ENCODE measurements at regions not wholly inside any gene's neighbourhood (a gene's known extent, or its start where the extent isn't known, plus 50 kb on each side); places are given as distances from the start of the nearest gene placed in this dataset.

GRCh38 chr15:47395076-47395475, 322.2 kb upstream of the SEMA6D start:
- no peaks in the 10 kb centered on the region for H3K79me1 ChIP-seq (ENCODE audit: low read depth, low read length)
- H3K4me1 ChIP-seq (replicated peaks in 1 of 4; ENCODE audit: control insufficient read depth in 3 of 4, insufficient read depth in 4 of 4, low read length in 3 of 4) = peaks cover 0 to 6% (median 1%) of the 10 kb centered on the region in 4 experiments; a peak in 2 of 7 replicates
- no peak overlapping the region for H2BK15ac ChIP-seq (ENCODE audit: low read length)
- FAIRE-seq (no peak), DNase-seq (ENCODE audit: low read depth in 1 of 2, low spot score in 2 of 2) (no peak)
- no peaks in the 10 kb centered on the region for H4K20me1 ChIP-seq (replicated peaks in 1 of 2; ENCODE audit: control insufficient read depth in 1 of 2, insufficient read depth in 2 of 2, low read length in 2 of 2)
- H2BK120ac ChIP-seq (replicated peaks; ENCODE audit: low read depth, low read length) = no peak overlapping the region
- H2BK20ac ChIP-seq (ENCODE audit: low read length) = no peak overlapping the region
- no peak overlapping the region for H4K91ac ChIP-seq (replicated peaks; ENCODE audit: insufficient read length, low read length)
- no peaks in the 10 kb centered on the region for H3K23me2 ChIP-seq (ENCODE audit: low read depth, low read length)
- no peak overlapping the region for H3K23ac ChIP-seq (ENCODE audit: insufficient read length)
- H3K4me2 ChIP-seq (ENCODE audit: insufficient read depth in 1 of 2, low read depth in 2 of 2, low read length in 2 of 2) = no peak overlapping the region
- no peak overlapping the region for H3K14ac ChIP-seq (ENCODE audit: insufficient read length)
- no peak overlapping the region for H2AK5ac ChIP-seq (ENCODE audit: low read depth, low read length)
- H3K27ac ChIP-seq (ENCODE audit: low read depth, low read length) = no peak overlapping the region
- no peak overlapping the region for H3K56ac ChIP-seq (replicated peaks; ENCODE audit: insufficient read length, low read depth, low read length)
- TF ChIP-seq SP1 (IDR thresholded peaks at IDR 0.05; ENCODE audit: low read depth, low read length) (no peak), SIRT6 (IDR thresholded peaks at IDR 0.05; ENCODE audit: low read length) (no peak), TBP (IDR thresholded peaks at IDR 0.05; ENCODE audit: low read depth, low read length) (no peak), RAD21 (IDR thresholded peaks at IDR 0.05 in 1 of 2, conservative IDR thresholded peaks at IDR 0.05 in 1 of 2; ENCODE audit: low read depth in 2 of 2, low read length in 2 of 2) (no peak), SIN3A (conservative IDR thresholded peaks at IDR 0.05 in 1 of 2, IDR thresholded peaks at IDR 0.05 in 1 of 2; ENCODE audit: low read depth in 1 of 2, low read length in 2 of 2) (no peak), CBX5 (IDR thresholded peaks at IDR 0.05; ENCODE audit: low read depth, low read length) (no peak), PHF8 (conservative IDR thresholded peaks at IDR 0.05; ENCODE audit: low read depth, low read length) (no peak), BACH1 (IDR thresholded peaks at IDR 0.05; ENCODE audit: low read length) (no peak), ASH2L (IDR thresholded peaks at IDR 0.05; ENCODE audit: low read length) (no peak), KDM1A (IDR thresholded peaks at IDR 0.05; ENCODE audit: borderline replicate concordance, low read length) (no peak), NRF1 (IDR thresholded peaks at IDR 0.05; ENCODE audit: low read depth, low read length) (no peak)
- H3K36me3 ChIP-seq (ENCODE audit: control insufficient read depth in 2 of 4, insufficient read depth in 4 of 4, low read length in 3 of 4) = no peaks in the 10 kb centered on the region
- H4K8ac ChIP-seq (ENCODE audit: extremely low read depth, insufficient read depth, low read length) = no peak overlapping the region
- H3K18ac ChIP-seq (ENCODE audit: extremely low read depth, low read length) = no peak overlapping the region
- H2BK5ac ChIP-seq (ENCODE audit: low read depth, low read length) = no peak overlapping the region
- H3K4me3 ChIP-seq (ENCODE audit: extremely low read depth in 1 of 4, insufficient read depth in 2 of 4, low read depth in 3 of 4, low read length in 4 of 4) = no peak overlapping the region
- H2AFZ ChIP-seq (ENCODE audit: low read length) = no peak overlapping the region
- POLR2A ChIA-PET (ENCODE audit: partially characterized antibody) = interaction anchor here (1.2 kb wide), 1 partner anchor 9 kb away, joined by 6 read pairs; no protein-coding TSS in a partner anchor
- no peak overlapping the region for H3K9ac ChIP-seq (replicated peaks in 1 of 4; ENCODE audit: extremely low read depth in 1 of 4, low read depth in 3 of 4, low read length in 3 of 4)
- no peak overlapping the region for H2BK12ac ChIP-seq (ENCODE audit: low read depth, low read length)
- no peaks in the 10 kb centered on the region for H3K79me2 ChIP-seq (ENCODE audit: control insufficient read depth in 1 of 2, insufficient read depth in 2 of 2, low read length in 2 of 2)
- CTCF ChIA-PET (ENCODE audit: partially characterized antibody) = interaction anchor here (1.3 to 2.6 kb wide), 3 partner anchors 10 to 12 kb away, joined by 4 to 6 read pairs (median 4); no protein-coding TSS in a partner anchor
- H3K4ac ChIP-seq (replicated peaks; ENCODE audit: insufficient read length, low read depth, low read length) = no peak overlapping the region
- H3K9me3 ChIP-seq (ENCODE audit: insufficient read depth in 2 of 2, low read depth in 1 of 2, low read length in 1 of 2) = no peaks in the 10 kb centered on the region
- no peaks in the 10 kb centered on the region for H3K27me3 ChIP-seq (replicated peaks in 1 of 4; ENCODE audit: control insufficient read depth in 3 of 4, extremely low read depth in 1 of 4, insufficient read depth in 3 of 4, low read length in 3 of 4)
- no peak overlapping the region for H4K5ac ChIP-seq (ENCODE audit: insufficient read length, low read depth, low read length)

All from H1 (cell line).